GM21737 (cell line): ENCODE measurements at regions not wholly inside any gene's neighbourhood (a gene's known extent, or its start where the extent isn't known, plus 50 kb on each side); places are given as distances from the start of the nearest gene placed in this dataset.

Experiments used
- ATAC-seq: cut with Tn5 transposase; IDR thresholded peaks from one replicate; pipeline ENCODE4 v1.9.1; 2021; ENCODE audit warnings: mild to moderate bottlenecking, moderate library complexity; ENCODE audit not compliant: unreplicated experiment

DNA sequence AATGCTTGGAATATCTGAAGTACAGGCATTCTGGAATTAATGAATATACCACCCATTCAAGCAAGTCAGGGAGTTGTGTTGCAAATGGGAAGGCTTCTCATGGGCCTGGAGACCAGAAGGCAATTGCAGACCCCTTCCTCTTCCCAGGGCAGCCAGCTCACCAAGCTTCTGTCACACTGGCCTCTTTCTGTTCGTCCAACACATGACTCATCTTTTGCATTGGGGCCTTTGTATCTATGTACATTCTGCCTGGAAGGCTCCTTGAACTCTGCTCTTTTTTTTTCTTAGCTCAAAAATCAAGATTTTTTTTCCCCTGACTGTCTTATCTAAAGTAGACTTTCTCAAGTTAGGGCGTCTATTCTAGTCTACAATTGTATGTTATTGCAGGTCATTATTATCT, 132.9 kb upstream of the MYLIP start:
- ATAC-seq: no peak

DNA sequence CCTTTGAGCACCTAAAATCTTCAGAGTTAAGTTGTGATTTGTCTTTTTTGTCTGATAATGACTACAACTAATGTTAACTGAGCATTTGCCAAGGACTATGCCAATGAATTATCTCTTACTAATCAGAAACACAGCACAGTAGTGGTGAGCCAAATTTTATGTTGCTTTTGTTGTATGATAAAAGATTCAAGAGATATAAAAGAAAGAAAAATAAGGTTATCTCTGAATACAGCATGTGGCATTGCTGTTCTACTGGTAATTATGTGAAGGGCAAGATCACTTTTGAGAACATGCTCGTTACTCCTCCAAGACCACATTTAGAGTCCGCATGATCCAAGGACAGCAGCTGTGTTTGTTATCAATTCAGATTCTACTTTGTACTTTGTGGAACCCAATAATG, 133.4 kb upstream of the MYLIP start:
- no peak for ATAC-seq

- no peak for ATAC-seq
Observed at GRCh38 chr6:15994814-15995459, 133.9 kb upstream of the MYLIP start.

- no peak for ATAC-seq
Observed at GRCh38 chr6:15993716-15994228, 135.1 kb upstream of the MYLIP start.

- ATAC-seq: no peak
Observed at GRCh38 chr6:15990179-15990578, 138.7 kb upstream of the MYLIP start.

- ATAC-seq: peak; percentile 73
Observed at GRCh38 chr6:15989397-15989796, 139.5 kb upstream of the MYLIP start.

- no peak for ATAC-seq
Observed at GRCh38 chr6:15987569-15987968, 141.3 kb upstream of the MYLIP start.

GRCh38 chr6:15986027-15986629, 142.8 kb upstream of the MYLIP start:
- no peak for ATAC-seq

GRCh38 chr6:15985379-15985959, 143.4 kb upstream of the MYLIP start:
- ATAC-seq: no peak

DNA sequence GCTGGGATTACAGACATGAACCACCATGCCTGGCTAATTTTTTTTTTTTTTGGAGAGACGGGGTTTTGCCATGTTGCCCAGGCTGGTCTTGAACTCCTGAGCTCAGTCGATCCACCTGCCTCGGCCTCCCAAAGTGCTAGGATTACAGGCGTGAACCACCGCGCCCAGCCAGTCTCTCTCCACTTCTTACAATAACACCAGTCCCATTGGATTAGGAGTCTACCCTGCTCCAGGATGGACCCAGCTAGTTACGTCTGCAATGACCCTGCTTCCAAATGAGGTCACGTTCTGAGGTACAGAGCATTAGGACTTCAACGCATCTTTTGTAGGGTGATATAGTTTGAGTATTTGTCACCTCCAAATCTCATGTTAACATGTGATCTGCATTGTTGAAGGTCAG, 146.9 kb upstream of the MYLIP start:
- ATAC-seq: no peak

- ATAC-seq: no peak
Observed at GRCh38 chr6:15980801-15981200, 148.1 kb upstream of the MYLIP start.

DNA sequence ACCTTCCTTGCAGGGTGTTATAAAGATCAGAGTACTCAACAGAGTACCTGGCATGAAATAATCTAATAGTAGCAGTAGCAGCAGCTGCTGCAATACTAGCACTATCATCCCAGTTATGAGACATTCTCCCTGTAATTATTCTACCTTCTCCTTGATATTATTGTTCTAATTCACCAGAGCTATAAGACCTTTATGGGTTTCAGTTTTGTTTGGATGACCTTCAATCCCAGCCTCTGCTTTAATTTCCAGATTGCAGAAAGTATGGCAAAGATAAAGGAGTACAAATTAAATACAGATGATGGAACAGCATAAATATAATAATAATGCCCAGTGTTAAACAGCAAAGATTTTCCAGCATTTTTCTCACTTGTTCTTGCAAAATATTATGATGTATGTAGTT, 150.5 kb upstream of the MYLIP start:
- no peak for ATAC-seq

DNA sequence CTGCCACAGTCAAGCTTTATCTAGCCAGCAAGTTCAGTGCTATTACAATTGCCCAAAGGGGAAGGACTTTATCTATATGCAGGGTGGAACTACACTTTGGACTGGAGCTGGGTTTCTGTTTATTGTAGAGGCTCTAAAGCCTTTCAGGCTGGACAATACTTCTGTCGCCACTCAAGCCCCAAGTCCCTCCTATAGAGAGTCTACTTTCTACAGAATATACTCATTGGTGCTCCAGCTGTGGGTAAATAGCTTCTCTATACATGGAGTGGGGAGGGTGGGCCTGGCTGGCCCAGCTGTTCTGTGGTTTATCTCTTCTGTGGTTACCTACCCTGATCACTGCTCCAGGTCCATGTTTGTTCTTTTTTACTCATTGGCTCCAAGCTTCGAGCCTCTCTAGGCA, 151.8 kb upstream of the MYLIP start:
- ATAC-seq: no peak

DNA sequence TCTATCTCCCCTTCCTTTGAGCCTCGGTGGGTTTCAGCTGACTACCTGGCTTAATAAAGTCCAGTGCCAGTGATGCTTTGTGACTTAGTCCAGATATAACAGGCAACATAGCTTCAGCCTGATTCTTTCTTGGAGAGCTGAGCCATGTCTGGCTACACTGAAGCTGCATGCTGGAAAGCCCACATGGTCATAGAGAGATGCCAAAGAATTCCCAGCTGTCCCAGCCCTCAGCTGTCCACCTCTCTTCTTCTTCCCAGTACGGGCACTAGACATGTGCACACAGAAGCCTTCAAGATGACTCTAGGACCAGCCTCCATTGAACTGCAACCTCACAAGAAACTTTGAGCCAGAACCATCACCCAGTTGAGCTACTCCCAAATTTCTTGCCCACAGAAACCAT, 154.1 kb upstream of the MYLIP start:
- no peak for ATAC-seq

DNA sequence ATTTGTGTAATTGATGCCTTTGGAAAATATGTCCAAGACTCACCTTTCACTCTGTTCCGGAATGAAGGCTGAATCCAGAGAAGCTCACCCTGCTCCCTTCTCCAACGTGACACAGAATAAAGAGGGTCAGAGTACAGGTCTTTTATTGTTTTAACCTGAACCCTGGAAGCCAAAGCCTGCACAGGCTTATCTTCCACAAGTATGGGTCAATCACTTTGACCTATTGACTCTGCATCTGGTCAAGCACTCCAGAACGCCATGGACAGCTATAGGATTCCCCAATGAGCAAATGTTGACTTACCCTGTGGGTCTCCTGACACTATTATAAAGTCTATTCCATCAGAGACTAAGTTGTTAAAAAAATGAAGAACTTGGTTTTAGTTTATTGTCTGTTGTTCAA, 158.4 kb upstream of the MYLIP start:
- ATAC-seq: no peak

GRCh38 chr6:15969236-15969778, 159.6 kb upstream of the MYLIP start:
- no peak for ATAC-seq

GRCh38 chr6:15968519-15968918, 160.4 kb upstream of the MYLIP start:
- ATAC-seq: no peak

GRCh38 chr6:15966000-15966520, 162.8 kb upstream of the MYLIP start:
- ATAC-seq: no peak

DNA sequence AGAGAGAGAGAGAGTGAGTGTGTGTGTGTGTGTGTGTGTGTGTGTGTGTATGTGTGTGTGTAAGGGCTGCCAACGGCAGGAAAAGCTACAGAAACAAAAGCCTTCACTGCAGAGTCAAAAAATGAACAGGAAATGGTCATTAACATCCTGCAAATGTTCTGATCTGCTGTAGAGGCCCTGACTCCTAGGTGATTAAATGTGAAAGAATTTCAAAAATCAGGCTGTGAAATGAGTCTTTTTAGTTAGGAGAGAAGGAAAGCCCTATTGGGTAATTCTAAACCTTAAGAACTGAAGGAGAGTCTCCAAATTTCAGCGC, 166.5 kb upstream of the MYLIP start:
- no peak for ATAC-seq

DNA sequence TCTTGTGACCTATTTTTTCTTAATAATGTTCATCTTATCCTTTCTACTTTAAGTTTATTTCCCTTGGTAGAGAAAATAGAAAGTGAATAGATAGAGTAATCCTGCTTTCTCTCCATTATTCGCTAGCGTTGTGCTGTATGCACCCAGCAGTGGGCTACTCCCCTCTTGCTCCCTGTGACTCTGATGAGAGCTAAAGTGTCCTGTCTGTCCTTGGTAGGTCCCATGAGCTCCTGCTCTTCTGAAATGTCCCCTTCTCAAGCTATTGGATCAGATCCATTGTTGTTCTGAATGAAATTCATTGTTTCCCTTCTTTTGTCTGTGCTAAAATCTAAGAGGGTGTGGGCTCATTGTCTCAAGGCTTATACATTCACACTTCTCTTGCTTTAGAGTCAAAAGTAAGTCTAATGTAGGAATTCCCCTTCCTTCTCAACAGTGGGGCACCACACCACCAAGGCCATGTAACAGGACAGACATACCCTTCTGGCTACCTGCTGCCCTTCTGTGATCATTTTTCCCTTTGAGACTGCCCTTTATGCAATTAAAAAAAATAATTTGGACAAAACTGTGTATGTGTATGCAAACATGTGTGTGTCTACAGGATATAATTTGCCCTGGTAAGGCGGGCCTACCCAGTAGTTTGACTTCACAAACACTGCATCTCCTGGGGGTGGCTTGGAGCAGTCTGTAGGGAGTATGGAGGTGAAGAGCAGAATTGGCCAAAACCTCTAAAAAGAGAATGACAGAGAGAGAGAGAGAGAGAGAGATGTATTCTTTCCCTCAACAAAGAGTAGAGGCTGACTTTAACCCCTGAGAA, 167.0 kb upstream of the MYLIP start:
- ATAC-seq: no peak
